ENCODE measurements at regions not wholly inside any gene's neighbourhood (a gene's known extent, or its start where the extent isn't known, plus 50 kb on each side); places are given as distances from the start of the nearest gene placed in this dataset.
A peak's percentile ranks its signal among the peaks of the same experiment; 100 is the strongest.

DNA sequence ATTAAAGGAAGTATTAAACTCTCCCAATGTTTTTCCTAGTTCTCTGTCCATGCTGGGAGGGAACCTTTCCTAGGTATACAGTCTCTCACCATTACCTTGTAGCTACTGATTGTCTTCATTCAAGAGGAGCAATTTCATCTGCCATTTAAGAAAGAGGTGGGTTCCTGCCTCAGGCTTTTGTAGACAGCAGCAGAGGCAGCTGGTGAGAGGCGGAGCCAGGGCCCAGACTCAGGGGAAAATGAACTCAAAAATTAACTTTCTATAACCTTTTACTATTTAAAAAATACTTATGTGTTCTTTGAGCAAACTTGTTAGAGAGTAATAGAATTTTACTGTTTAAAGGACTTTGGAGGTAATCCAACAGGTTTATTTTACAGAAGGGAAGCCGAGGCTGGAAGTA, 133.0 kb downstream of the SNX19 start:
- ATAC-seq (peak in 1 of 8 donors; percentile 6), DNase-seq (no peak)
- intact Hi-C loops (cut with DNase I): loop anchor here in 1 of 10 donors (5.0 kb wide), 1 partner anchor 331 kb away; no protein-coding TSS in a partner anchor
- no peaks in the 10 kb centered on the region for H3K36me3 ChIP-seq
- WGBS, 2 donors: 94 to 96% methylated on average over 2 of the region's 2 CpGs
- TF ChIP-seq, protein P1, sequence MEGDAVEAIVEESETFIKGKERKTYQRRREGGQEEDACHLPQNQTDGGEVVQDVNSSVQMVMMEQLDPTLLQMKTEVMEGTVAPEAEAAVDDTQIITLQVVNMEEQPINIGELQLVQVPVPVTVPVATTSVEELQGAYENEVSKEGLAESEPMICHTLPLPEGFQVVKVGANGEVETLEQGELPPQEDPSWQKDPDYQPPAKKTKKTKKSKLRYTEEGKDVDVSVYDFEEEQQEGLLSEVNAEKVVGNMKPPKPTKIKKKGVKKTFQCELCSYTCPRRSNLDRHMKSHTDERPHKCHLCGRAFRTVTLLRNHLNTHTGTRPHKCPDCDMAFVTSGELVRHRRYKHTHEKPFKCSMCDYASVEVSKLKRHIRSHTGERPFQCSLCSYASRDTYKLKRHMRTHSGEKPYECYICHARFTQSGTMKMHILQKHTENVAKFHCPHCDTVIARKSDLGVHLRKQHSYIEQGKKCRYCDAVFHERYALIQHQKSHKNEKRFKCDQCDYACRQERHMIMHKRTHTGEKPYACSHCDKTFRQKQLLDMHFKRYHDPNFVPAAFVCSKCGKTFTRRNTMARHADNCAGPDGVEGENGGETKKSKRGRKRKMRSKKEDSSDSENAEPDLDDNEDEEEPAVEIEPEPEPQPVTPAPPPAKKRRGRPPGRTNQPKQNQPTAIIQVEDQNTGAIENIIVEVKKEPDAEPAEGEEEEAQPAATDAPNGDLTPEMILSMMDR (IDR thresholded peaks at IDR 0.05): no peak
- peak overlapping the region in 9 of 10 donors; percentile 9 to 76 (median 67) for H3K27ac ChIP-seq
- H3K4me1 ChIP-seq: peaks cover 9 to 38% (median 27%) of the 10 kb centered on the region in 9 donors
- H3K9me3 ChIP-seq: no peaks in the 10 kb centered on the region
- no peaks in the 10 kb centered on the region for H3K27me3 ChIP-seq
- H3K4me3 ChIP-seq: no peak overlapping the region

DNA sequence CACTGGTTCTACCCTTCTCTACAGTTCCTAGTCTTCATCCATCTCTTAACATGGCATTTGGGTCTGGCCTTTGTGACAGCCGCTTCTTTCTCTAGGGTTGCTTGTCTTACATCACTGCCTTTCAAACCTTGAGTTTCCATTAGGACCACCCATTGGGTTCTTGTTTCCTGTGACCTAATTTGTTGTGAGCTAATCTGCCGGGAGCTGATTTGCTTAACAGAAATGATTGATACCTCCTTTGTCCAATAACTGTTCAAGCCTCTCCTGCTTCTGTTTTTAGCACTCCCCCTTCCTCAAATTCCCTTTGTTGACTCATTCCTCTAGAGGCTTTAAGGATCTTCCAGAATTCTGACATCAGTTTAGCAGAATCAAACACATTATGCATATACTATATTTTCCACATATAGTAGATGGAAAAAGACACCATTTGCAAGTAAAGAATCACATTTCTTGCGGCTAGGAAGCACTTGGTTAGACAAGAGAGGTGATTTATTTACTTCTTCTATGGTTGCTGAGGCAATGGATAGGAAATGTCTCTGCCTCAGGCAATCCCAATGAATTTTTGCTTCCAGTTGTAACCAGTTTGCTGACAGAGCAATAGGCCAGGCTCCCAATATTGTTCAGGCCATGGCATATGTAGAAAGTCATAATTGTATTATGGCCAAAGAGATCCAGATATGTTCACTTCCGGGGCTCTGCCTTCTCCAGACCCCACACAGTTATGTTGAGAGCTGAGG, 130.7 kb downstream of the SNX19 start:
- intact Hi-C loops (cut with DNase I): no loop called here

DNA sequence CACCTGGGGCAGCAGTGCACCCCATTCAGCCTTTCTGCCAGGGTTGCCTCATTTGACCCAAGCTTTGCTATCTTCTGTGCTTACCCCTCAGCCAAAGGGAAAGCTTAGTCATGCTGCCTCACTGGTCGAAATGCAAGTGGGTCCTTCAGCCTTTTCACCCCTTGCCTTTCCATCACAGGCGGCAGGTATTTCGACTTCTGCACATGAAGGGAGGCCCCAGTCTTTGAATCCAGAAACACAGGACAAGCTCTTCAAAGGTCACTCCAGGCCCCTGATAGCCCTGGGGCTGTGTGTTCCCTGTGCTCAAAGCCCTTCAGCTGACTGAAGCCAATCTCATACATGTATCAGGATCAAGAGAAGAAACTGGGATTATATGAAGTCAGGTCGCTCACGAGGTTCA, 129.7 kb downstream of the SNX19 start:
- DNase-seq: no peak

More for the DNA sequence above, 130.7 kb downstream of the SNX19 start:
- WGBS, 2 donors: 89 to 90% methylated on average over 4 of the region's 4 CpGs
- ATAC-seq (no peak), DNase-seq (no peak)
- TF ChIP-seq, protein P1 (IDR thresholded peaks at IDR 0.05): no peak
- no peaks in the 10 kb centered on the region for H3K27me3 ChIP-seq
- no peaks in the 10 kb centered on the region for H3K36me3 ChIP-seq
- no peak overlapping the region for H3K4me3 ChIP-seq
- peak overlapping the region in 1 of 10 donors; percentile 57 for H3K27ac ChIP-seq
- peaks cover 0 to 9% (median under 1%) of the 10 kb centered on the region in 11 donors for H3K9me3 ChIP-seq
- peaks cover 9 to 38% (median 27%) of the 10 kb centered on the region in 9 donors for H3K4me1 ChIP-seq

DNA sequence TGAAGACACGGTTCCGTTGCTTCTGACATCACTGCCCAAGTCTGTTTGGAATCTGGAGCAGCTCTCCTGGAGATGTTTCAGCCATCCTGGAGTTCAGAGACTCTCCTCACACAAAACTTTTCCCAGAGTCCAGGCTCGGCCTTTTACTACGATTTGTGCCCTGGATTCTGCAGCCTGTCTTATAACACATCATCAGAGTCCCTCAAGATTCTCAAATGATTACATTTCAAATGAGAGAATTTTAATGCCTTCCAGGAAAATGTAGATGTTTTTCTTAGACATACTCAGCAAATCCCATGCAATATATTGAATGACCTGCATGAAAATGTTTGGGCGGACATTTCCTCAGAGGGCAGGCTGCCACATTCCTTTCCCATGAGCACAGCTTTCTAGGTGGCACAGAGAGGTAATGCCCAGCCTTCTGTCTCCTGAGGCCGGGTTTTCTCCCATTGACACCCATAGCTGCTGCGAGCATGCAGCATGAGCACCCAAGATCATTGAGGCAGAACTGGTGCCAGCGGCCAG, 129.1 kb downstream of the SNX19 start:
- ATAC-seq (peak in 5 of 8 donors; percentile 36 to 73 (median 59)), DNase-seq (no peak)
- TF ChIP-seq, protein P1 (IDR thresholded peaks at IDR 0.05): no peak
- Histone ChIP-seq H3K36me3 (no peaks in the 10 kb centered on the region), H3K4me3 (no peak overlapping the region), H3K4me1 (peaks cover 9 to 32% (median 25%) of the 10 kb centered on the region in 9 donors), H3K27me3 (no peaks in the 10 kb centered on the region), H3K27ac (peak overlapping the region in 4 of 10 donors; percentile 26 to 59 (median 52)), H3K9me3 (peaks cover 0 to 17% (median 4%) of the 10 kb centered on the region in 11 donors)
- intact Hi-C loops (cut with DNase I): no loop called here
- WGBS, 2 donors: 68 to 70% methylated on average over 8 of the region's 8 CpGs

More for the DNA sequence above, 129.7 kb downstream of the SNX19 start:
- WGBS, 2 donors: 71 to 72% methylated on average over 5 of the region's 5 CpGs
- Histone ChIP-seq H3K27me3 (no peaks in the 10 kb centered on the region), H3K36me3 (no peaks in the 10 kb centered on the region), H3K4me3 (no peak overlapping the region), H3K4me1 (peaks cover 9 to 37% (median 27%) of the 10 kb centered on the region in 9 donors), H3K9me3 (peaks cover 0 to 17% (median 4%) of the 10 kb centered on the region in 11 donors), H3K27ac (peak overlapping the region in 4 of 10 donors; percentile 26 to 59 (median 52))
- intact Hi-C loops (cut with DNase I): no loop called here
- ATAC-seq: peak in 6 of 8 donors; percentile 21 to 66 (median 36)
- TF ChIP-seq, protein P1 (IDR thresholded peaks at IDR 0.05): no peak

All from heart right ventricle (tissue), 16 donors.